OCI-LY7 (cell line): ENCODE measurements at regions not wholly inside any gene's neighbourhood (a gene's known extent, or its start where the extent isn't known, plus 50 kb on each side); places are given as distances from the start of the nearest gene placed in this dataset.

Source experiments
- CTCF ChIP-seq: fragments of 200-600 bp; sonication (generic); conservative IDR thresholded peaks from 2 replicates; pipeline ENCODE4 v1.5.1; 2014; ENCODE audit warnings: mild to moderate bottlenecking, antibody characterized with exemption, low read length, moderate library complexity, mixed read lengths
- EZH2phosphoT487 ChIP-seq: fragments of 200-600 bp; sonication (generic); IDR thresholded peaks from 2 replicates; pipeline ENCODE4 v1.6.1; 2018; ENCODE audit warnings: low read depth, borderline replicate concordance, mild to moderate bottlenecking, mixed run types, antibody characterized with exemption, low read length, moderate library complexity, mixed read lengths

GRCh38 chr22:27621486-27622070, 180.0 kb downstream of the MN1 start:
- TF ChIP-seq CTCF: no peak
- TF ChIP-seq EZH2phosphoT487: no peak
